Astrocyte of the spinal cord (primary cell): ENCODE measurements at regions not wholly inside any gene's neighbourhood (a gene's known extent, or its start where the extent isn't known, plus 50 kb on each side); places are given as distances from the start of the nearest gene placed in this dataset.

ENCODE experiments used
- DNase-seq: peaks from one replicate; pipeline ENCODE4 v3.0.0; 2011; ENCODE audit warnings: low read depth, low spot score
- H3K4me3 ChIP-seq: 2 replicates; pipeline ENCODE4 v1.5.1; 2011; ENCODE audit warnings: low read depth, mild to moderate bottlenecking, low read length, moderate library complexity
- CTCF ChIP-seq: IDR thresholded peaks from 2 replicates; pipeline ENCODE4 v1.5.1; 2012; ENCODE audit warnings: low read depth, mild to moderate bottlenecking, low read length, inconsistent platforms
- in situ Hi-C: cut with HindIII; loops from 2 replicates; pipeline ENCODE4 v1.10.0; 2017; ENCODE audit warnings: low sequenced_read_pairs

DNA sequence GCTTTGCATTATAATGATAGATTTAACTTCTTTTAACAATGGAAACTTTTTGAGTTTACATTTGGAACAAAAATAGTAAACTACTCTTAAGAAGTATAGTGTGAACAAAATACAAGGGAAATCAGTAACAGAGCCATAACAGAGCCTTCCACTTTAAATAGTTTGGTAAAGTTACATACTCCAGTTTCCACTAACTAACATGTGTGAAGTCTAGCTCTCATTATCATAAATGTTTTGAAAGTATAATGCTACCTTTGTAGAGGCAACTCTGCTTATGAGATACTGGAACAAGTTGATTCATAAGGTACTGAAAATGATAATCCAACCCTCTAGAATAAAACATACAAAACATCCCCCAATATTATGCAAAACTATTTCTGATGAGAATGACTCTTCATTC is 1155.1 kb upstream of the ADGRL2 start:
- no peak for DNase-seq
- TF ChIP-seq CTCF = no peak
- H3K4me3 ChIP-seq = no peak overlapping the region
- in situ Hi-C loops = no loop called here

- TF ChIP-seq CTCF = no peak
- H3K4me3 ChIP-seq = no peak overlapping the region
- in situ Hi-C loops = no loop called here
These were observed 1159.8 kb upstream of the ADGRL2 start for GRCh38 chr1:80640978-80641377.

GRCh38 chr1:80639777-80640533 is 1160.8 kb upstream of the ADGRL2 start:
- no peak overlapping the region for H3K4me3 ChIP-seq
- in situ Hi-C loops = no loop called here
- no peak for DNase-seq
- TF ChIP-seq CTCF = no peak

More at GRCh38 chr1:80640978-80641377, 1159.8 kb upstream of the ADGRL2 start:
- DNase-seq = no peak

DNA sequence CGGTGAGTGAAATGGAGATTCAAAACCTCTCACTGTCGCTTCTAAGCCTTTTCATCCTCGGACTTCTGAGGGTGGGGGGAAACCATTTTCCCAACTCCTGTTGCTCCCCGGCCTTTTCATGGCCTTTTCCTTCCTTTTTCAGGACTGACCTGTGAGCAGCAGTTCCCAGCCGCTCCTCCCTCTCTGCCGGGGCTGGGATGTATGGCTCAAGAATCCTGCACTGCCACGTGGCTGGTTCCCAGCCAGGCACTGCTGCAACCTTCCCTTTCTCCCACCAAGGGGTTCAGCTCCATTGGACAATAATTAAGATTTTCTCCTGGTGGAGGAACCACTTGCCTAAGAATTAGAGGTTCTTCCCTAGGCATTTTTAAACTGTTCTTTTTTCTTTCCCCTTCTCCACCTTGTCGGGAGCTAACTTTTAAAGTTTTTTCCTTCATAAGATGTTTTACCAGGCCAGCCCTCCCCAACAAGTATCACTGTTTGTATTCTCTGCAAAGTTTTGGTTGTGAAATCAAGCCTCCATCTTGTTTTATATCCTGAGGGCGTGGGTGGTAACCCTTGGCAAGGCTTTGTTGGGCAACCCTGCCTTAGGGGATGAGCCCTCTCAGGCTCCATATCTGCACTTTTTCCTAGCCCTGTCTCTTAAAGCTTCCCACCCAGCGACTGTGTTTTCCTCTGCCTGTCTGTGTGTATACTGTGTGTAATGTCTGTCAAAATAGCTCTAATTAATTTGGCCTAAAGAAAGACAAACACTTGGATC is 1166.6 kb upstream of the ADGRL2 start:
- in situ Hi-C loops = no loop called here
- no peak overlapping the region for H3K4me3 ChIP-seq
- DNase-seq = no peak
- no peak for TF ChIP-seq CTCF

DNA sequence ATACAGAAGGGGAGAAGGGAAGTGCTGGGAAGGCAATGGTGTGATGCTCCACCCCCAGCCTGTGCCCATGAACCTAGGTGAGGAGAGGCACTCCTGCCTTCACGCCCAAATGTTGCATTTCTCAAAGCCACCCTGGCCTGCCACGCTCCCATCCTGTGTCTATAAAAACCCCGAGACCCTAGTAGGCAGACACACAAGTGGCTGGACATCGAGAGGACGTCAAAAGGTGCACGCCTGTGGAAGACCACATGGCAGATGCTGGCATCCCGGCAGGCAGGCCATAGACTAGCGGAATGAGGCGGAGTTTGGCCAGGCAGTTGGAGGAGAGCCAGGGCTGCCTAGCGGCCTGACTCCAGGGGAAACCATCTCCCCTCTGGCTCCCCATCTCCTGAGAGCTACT is 1168.5 kb upstream of the ADGRL2 start:
- in situ Hi-C loops = no loop called here
- H3K4me3 ChIP-seq = no peak overlapping the region
- no peak for TF ChIP-seq CTCF
- DNase-seq = no peak

GRCh38 chr1:80629304-80629837 is 1171.4 kb upstream of the ADGRL2 start:
- DNase-seq = no peak
- in situ Hi-C loops = no loop called here
- TF ChIP-seq CTCF = no peak

More at GRCh38 chr1:80629304-80629837, 1171.4 kb upstream of the ADGRL2 start:
- no peak overlapping the region for H3K4me3 ChIP-seq
